ENCODE measurements at regions not wholly inside any gene's neighbourhood (a gene's known extent, or its start where the extent isn't known, plus 50 kb on each side); places are given as distances from the start of the nearest gene placed in this dataset.

DNA sequence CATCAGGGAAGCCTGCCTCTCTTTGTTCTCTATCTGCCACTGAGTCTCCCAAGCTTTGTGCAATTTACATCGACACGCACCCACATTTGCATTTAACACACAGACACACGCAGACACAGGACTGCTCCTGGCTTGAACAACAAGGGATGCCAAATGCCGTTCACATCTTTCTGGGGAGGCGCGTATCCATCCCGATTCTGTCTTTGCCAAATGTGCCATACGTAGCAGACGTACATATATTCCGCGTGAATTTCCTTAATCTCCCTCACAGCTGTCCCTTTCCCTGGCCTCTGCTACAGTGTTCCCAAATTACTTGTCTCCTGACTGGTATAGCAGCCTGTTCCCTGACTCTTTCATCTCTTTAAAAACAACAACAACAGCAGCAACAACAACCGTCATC is 409.5 kb downstream of the MIAT start:
- Histone ChIP-seq H4K20me1 (ENCODE audit: control insufficient read depth, insufficient read depth, low read length, poor library complexity, severe bottlenecking) (no peaks in the 10 kb centered on the region), H3K27me3 (replicated peaks in 1 of 4; ENCODE audit: control extremely low read depth in 1 of 4, control insufficient read depth in 3 of 4, insufficient read depth in 4 of 4, low read length in 3 of 4) (peaks cover 0 to 12% (median 5%) of the 10 kb centered on the region in 4 experiments), H3K4me2 (replicated peaks; ENCODE audit: low read depth, low read length, poor library complexity, severe bottlenecking) (no peak overlapping the region), H3K27ac (ENCODE audit: low read length in 2 of 2) (no peak overlapping the region), H3K9me3 (ENCODE audit: control extremely low read depth in 1 of 3, control insufficient read depth in 2 of 3, insufficient read depth in 1 of 3, low read length in 2 of 3) (peaks cover 0 to 6% (median 0%) of the 10 kb centered on the region in 3 donors), H3K79me2 (ENCODE audit: control insufficient read depth, insufficient read depth, low read length) (no peaks in the 10 kb centered on the region), H3K36me3 (replicated peaks in 1 of 2; ENCODE audit: control extremely low read depth in 1 of 2, control insufficient read depth in 1 of 2, extremely low read depth in 1 of 2, insufficient read depth in 2 of 2, low read length in 1 of 2) (no peaks in the 10 kb centered on the region), H2AFZ (ENCODE audit: insufficient read depth, low read depth, low read length, poor library complexity, severe bottlenecking) (no peak overlapping the region), H3K9ac (ENCODE audit: low read length) (no peak overlapping the region), H3K4me3 (ENCODE audit: control extremely low read depth in 1 of 5, extremely low read depth in 1 of 5, insufficient read depth in 1 of 5, low read depth in 2 of 5, low read length in 4 of 5) (no peak overlapping the region), H3K4me1 (ENCODE audit: control insufficient read depth in 2 of 2, insufficient read depth in 2 of 2, low read length in 2 of 2) (no peaks in the 10 kb centered on the region)
- Mint-ChIP-seq H3K4me3 (no peak overlapping the region), H3K27me3 (peaks cover 59% of the 10 kb centered on the region), H3K9me3 (ENCODE audit: insufficient read depth) (peaks cover 3% of the 10 kb centered on the region), H3K4me1 (no peaks in the 10 kb centered on the region), H3K27ac (no peak overlapping the region)
- ChIA-PET CTCF (no interaction called here), POLR2A (no interaction called here)
- no peak for ATAC-seq (ENCODE audit: low read depth)
- WGBS (ENCODE audit: insufficient coverage) = 91% methylated on average over 12 of the region's 12 CpGs
- DNase-seq = no peak
- intact Hi-C loops (cut with micrococcal nuclease) = no loop called here
- TF ChIP-seq, protein P1, sequence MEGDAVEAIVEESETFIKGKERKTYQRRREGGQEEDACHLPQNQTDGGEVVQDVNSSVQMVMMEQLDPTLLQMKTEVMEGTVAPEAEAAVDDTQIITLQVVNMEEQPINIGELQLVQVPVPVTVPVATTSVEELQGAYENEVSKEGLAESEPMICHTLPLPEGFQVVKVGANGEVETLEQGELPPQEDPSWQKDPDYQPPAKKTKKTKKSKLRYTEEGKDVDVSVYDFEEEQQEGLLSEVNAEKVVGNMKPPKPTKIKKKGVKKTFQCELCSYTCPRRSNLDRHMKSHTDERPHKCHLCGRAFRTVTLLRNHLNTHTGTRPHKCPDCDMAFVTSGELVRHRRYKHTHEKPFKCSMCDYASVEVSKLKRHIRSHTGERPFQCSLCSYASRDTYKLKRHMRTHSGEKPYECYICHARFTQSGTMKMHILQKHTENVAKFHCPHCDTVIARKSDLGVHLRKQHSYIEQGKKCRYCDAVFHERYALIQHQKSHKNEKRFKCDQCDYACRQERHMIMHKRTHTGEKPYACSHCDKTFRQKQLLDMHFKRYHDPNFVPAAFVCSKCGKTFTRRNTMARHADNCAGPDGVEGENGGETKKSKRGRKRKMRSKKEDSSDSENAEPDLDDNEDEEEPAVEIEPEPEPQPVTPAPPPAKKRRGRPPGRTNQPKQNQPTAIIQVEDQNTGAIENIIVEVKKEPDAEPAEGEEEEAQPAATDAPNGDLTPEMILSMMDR (IDR thresholded peaks at IDR 0.05) = no peak
- TF ChIP-seq EZH2 (IDR thresholded peaks at IDR 0.05; ENCODE audit: borderline replicate concordance, insufficient read depth, low read depth, low read length, poor library complexity, severe bottlenecking) = no peak

GRCh38 chr22:27068121-27068520 is 410.7 kb downstream of the MIAT start:
- no peak for TF ChIP-seq EZH2 (IDR thresholded peaks at IDR 0.05; ENCODE audit: borderline replicate concordance, insufficient read depth, low read depth, low read length, poor library complexity, severe bottlenecking)
- TF ChIP-seq, protein P1 (IDR thresholded peaks at IDR 0.05) = no peak

More at GRCh38 chr22:27068121-27068520, 410.7 kb downstream of the MIAT start:
- Histone ChIP-seq H3K4me2 (replicated peaks; ENCODE audit: low read depth, low read length, poor library complexity, severe bottlenecking) (no peak overlapping the region), H2AFZ (ENCODE audit: insufficient read depth, low read depth, low read length, poor library complexity, severe bottlenecking) (no peak overlapping the region), H3K9ac (ENCODE audit: low read length) (no peak overlapping the region), H3K4me3 (ENCODE audit: control extremely low read depth in 1 of 5, extremely low read depth in 1 of 5, insufficient read depth in 1 of 5, low read depth in 2 of 5, low read length in 4 of 5) (no peak overlapping the region), H3K4me1 (ENCODE audit: control insufficient read depth in 2 of 2, insufficient read depth in 2 of 2, low read length in 2 of 2) (no peaks in the 10 kb centered on the region), H3K27ac (ENCODE audit: low read length in 2 of 2) (no peak overlapping the region), H3K36me3 (replicated peaks in 1 of 2; ENCODE audit: control extremely low read depth in 1 of 2, control insufficient read depth in 1 of 2, extremely low read depth in 1 of 2, insufficient read depth in 2 of 2, low read length in 1 of 2) (no peaks in the 10 kb centered on the region), H3K27me3 (replicated peaks in 1 of 4; ENCODE audit: control extremely low read depth in 1 of 4, control insufficient read depth in 3 of 4, insufficient read depth in 4 of 4, low read length in 3 of 4) (peaks cover 0 to 12% (median 6%) of the 10 kb centered on the region in 4 experiments), H3K79me2 (ENCODE audit: control insufficient read depth, insufficient read depth, low read length) (no peaks in the 10 kb centered on the region), H3K9me3 (ENCODE audit: control extremely low read depth in 1 of 3, control insufficient read depth in 2 of 3, insufficient read depth in 1 of 3, low read length in 2 of 3) (peaks cover 0 to 4% (median 0%) of the 10 kb centered on the region in 3 donors), H4K20me1 (ENCODE audit: control insufficient read depth, insufficient read depth, low read length, poor library complexity, severe bottlenecking) (no peaks in the 10 kb centered on the region)
- DNase-seq = no peak
- no peak for ATAC-seq (ENCODE audit: low read depth)
- POLR2A ChIA-PET = no interaction called here
- CTCF ChIA-PET = no interaction called here
- Mint-ChIP-seq H3K9me3 (ENCODE audit: insufficient read depth) (no peaks in the 10 kb centered on the region), H3K27ac (no peak overlapping the region), H3K27me3 (peaks cover 54% of the 10 kb centered on the region), H3K4me3 (no peak overlapping the region), H3K4me1 (no peaks in the 10 kb centered on the region)
- intact Hi-C loops (cut with micrococcal nuclease) = no loop called here
